Suprapubic skin (tissue), 4 donors: ENCODE measurements at regions not wholly inside any gene's neighbourhood (a gene's known extent, or its start where the extent isn't known, plus 50 kb on each side); places are given as distances from the start of the nearest gene placed in this dataset.

ENCODE experiments used
- DNase-seq, 2 donors: peaks; one replicate each; pipeline ENCODE4 v3.0.0-alpha.2; 2019; ENCODE audit warnings: low spot score in 2 of 2
- H3K27ac ChIP-seq: fragments of 200-600 bp; sonication (generic); one replicate; pipeline ENCODE4 v1.5.1; 2019
- H3K27me3 ChIP-seq: fragments of 200-600 bp; sonication (generic); one replicate; pipeline ENCODE4 v1.5.1; 2019
- H3K36me3 ChIP-seq: fragments of 200-600 bp; sonication (generic); one replicate; pipeline ENCODE4 v1.5.1; 2019
- H3K4me1 ChIP-seq: fragments of 200-600 bp; sonication (generic); one replicate; pipeline ENCODE4 v1.5.1; 2019
- H3K4me3 ChIP-seq: fragments of 200-600 bp; sonication (generic); one replicate; pipeline ENCODE4 v1.5.1; 2019; ENCODE audit warnings: mild to moderate bottlenecking
- H3K9me3 ChIP-seq: fragments of 200-600 bp; sonication (generic); one replicate; pipeline ENCODE4 v1.5.1; 2019
- CTCF ChIP-seq, 2 donors: fragments of 200-600 bp in 1 of 2; fragments of 450-650 bp in 1 of 2; sonication (generic) in 1 of 2; IDR thresholded peaks; one replicate each; pipeline ENCODE4 v1.5.1; 2016 to 2019; ENCODE audit warnings: antibody characterized with exemption in 2 of 2, mild to moderate bottlenecking in 1 of 2, moderate library complexity in 1 of 2
- EP300 ChIP-seq: sonication (generic); formaldehyde crosslinking; IDR thresholded peaks from one replicate; pipeline ENCODE4 v1.6.1; 2017; ENCODE audit warnings: antibody characterized with exemption
- POLR2A ChIP-seq, 2 donors: fragments of 450-650 bp; IDR thresholded peaks; one replicate each; pipeline ENCODE4 v1.6.1; 2017; ENCODE audit warnings: antibody characterized with exemption in 2 of 2, mild to moderate bottlenecking in 2 of 2, moderate library complexity in 2 of 2
- POLR2AphosphoS5 ChIP-seq, 3 donors: sonication (generic); formaldehyde crosslinking; IDR thresholded peaks; one replicate each; pipeline ENCODE4 v1.6.1; 2017; ENCODE audit warnings: antibody characterized with exemption in 3 of 3
- WGBS: methylation state at CpG from one replicate; pipeline ENCODE4 v1.1.5; 2018; 5-methylcytosine and 5-hydroxymethylcytosine counted together

GRCh38 chr13:105272660-105273631 is 1262.5 kb downstream of the EFNB2 start:
- Histone ChIP-seq H3K4me3 (no peak overlapping the region), H3K4me1 (no peaks in the 10 kb centered on the region), H3K27me3 (no peaks in the 10 kb centered on the region), H3K36me3 (no peaks in the 10 kb centered on the region), H3K9me3 (no peaks in the 10 kb centered on the region), H3K27ac (no peak overlapping the region)
- 86% methylated on average over 10 of the region's 13 CpGs for WGBS
- TF ChIP-seq CTCF (IDR thresholded peaks at IDR 0.05) (no peak), EP300 (no peak), POLR2A (IDR thresholded peaks at IDR 0.05) (no peak), POLR2AphosphoS5 (IDR thresholded peaks at IDR 0.05) (no peak)
- no peak for DNase-seq

- no peaks in the 10 kb centered on the region for H3K9me3 ChIP-seq
- WGBS: 100% methylated on average over 1 of the region's 2 CpGs
- no peak overlapping the region for H3K27ac ChIP-seq
- H3K4me1 ChIP-seq: no peaks in the 10 kb centered on the region
- TF ChIP-seq CTCF (IDR thresholded peaks at IDR 0.05) (no peak), EP300 (no peak), POLR2A (IDR thresholded peaks at IDR 0.05) (no peak), POLR2AphosphoS5 (IDR thresholded peaks at IDR 0.05) (no peak)
- H3K36me3 ChIP-seq: no peaks in the 10 kb centered on the region
- no peak for DNase-seq
- no peaks in the 10 kb centered on the region for H3K27me3 ChIP-seq
- no peak overlapping the region for H3K4me3 ChIP-seq
These were observed 1268.8 kb downstream of the EFNB2 start for GRCh38 chr13:105266615-105267014.

GRCh38 chr13:105262579-105262978 is 1272.9 kb downstream of the EFNB2 start:
- no peaks in the 10 kb centered on the region for H3K4me1 ChIP-seq
- TF ChIP-seq POLR2AphosphoS5 (IDR thresholded peaks at IDR 0.05): no peak
- no peak for TF ChIP-seq EP300
- TF ChIP-seq CTCF (IDR thresholded peaks at IDR 0.05): no peak
- no peak for TF ChIP-seq POLR2A (IDR thresholded peaks at IDR 0.05)

GRCh38 chr13:105259426-105259825 is 1276.0 kb downstream of the EFNB2 start:
- no peak for DNase-seq
- Histone ChIP-seq H3K36me3 (no peaks in the 10 kb centered on the region), H3K4me1 (no peaks in the 10 kb centered on the region), H3K4me3 (no peak overlapping the region), H3K27me3 (no peaks in the 10 kb centered on the region), H3K27ac (no peak overlapping the region), H3K9me3 (no peaks in the 10 kb centered on the region)
- 74% methylated on average over 6 of the region's 6 CpGs for WGBS
- TF ChIP-seq EP300: no peak
- TF ChIP-seq POLR2A (IDR thresholded peaks at IDR 0.05): no peak
- no peak for TF ChIP-seq POLR2AphosphoS5 (IDR thresholded peaks at IDR 0.05)
- TF ChIP-seq CTCF (IDR thresholded peaks at IDR 0.05): no peak

More at GRCh38 chr13:105262579-105262978, 1272.9 kb downstream of the EFNB2 start:
- H3K27ac ChIP-seq: no peak overlapping the region
- 89% methylated on average over 2 of the region's 2 CpGs for WGBS
- no peak for DNase-seq
- no peaks in the 10 kb centered on the region for H3K27me3 ChIP-seq
- H3K4me3 ChIP-seq: no peak overlapping the region
- H3K9me3 ChIP-seq: no peaks in the 10 kb centered on the region
- no peaks in the 10 kb centered on the region for H3K36me3 ChIP-seq

- no peak overlapping the region for H3K4me3 ChIP-seq
- no peak for TF ChIP-seq POLR2A (IDR thresholded peaks at IDR 0.05)
- no peak for TF ChIP-seq EP300
- TF ChIP-seq POLR2AphosphoS5 (IDR thresholded peaks at IDR 0.05): no peak
- no peak for TF ChIP-seq CTCF (IDR thresholded peaks at IDR 0.05)
- H3K27me3 ChIP-seq: no peaks in the 10 kb centered on the region
- 68% methylated on average over 1 of the region's 1 CpG for WGBS
- no peaks in the 10 kb centered on the region for H3K4me1 ChIP-seq
- H3K27ac ChIP-seq: no peak overlapping the region
- no peaks in the 10 kb centered on the region for H3K9me3 ChIP-seq
- H3K36me3 ChIP-seq: no peaks in the 10 kb centered on the region
- DNase-seq: no peak
These were observed 1280.0 kb downstream of the EFNB2 start for GRCh38 chr13:105255472-105255871.
